Stimulated activated CD8-positive, alpha-beta memory T cell treated with anti-CD3 and anti-CD28 coated beads, Interleukin-4, amount 100 ng/mL, for 1 hour (primary cell): ENCODE measurements at regions not wholly inside any gene's neighbourhood (a gene's known extent, or its start where the extent isn't known, plus 50 kb on each side); places are given as distances from the start of the nearest gene placed in this dataset.

Source experiments
- DNase-seq, 2 donors: peaks; one replicate each; pipeline ENCODE4 v3.0.0-alpha.2; 2020; ENCODE audit warnings: low read depth in 2 of 2, low spot score in 1 of 2

DNA sequence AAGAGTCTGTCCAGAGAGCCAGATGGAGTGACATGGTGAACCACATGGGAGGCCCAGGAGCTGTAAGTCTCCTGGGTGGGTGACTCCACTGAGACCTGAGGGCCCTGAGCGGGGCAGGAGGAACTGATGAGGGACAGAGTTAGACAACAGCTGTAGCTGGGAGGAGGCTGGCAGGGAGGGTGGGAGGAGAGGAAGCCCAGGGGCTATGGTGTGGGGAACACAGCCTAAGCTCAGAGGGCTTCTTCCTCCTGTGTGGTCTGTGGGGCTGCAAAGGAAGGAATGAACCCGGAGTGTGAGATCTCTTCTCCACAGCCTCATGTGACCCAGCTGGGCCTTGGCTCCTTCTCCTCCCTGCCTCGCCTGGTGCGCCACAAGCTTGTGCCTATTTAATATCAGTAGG lies 395.6 kb upstream of the HS6ST1 start:
- DNase-seq = no peak

GRCh38 chr2:128714851-128715312 lies 396.2 kb upstream of the HS6ST1 start:
- DNase-seq = no peak

GRCh38 chr2:128715360-128715759 lies 396.7 kb upstream of the HS6ST1 start:
- DNase-seq = no peak

- no peak for DNase-seq
These were observed 397.6 kb upstream of the HS6ST1 start for GRCh38 chr2:128716299-128716721.

DNA sequence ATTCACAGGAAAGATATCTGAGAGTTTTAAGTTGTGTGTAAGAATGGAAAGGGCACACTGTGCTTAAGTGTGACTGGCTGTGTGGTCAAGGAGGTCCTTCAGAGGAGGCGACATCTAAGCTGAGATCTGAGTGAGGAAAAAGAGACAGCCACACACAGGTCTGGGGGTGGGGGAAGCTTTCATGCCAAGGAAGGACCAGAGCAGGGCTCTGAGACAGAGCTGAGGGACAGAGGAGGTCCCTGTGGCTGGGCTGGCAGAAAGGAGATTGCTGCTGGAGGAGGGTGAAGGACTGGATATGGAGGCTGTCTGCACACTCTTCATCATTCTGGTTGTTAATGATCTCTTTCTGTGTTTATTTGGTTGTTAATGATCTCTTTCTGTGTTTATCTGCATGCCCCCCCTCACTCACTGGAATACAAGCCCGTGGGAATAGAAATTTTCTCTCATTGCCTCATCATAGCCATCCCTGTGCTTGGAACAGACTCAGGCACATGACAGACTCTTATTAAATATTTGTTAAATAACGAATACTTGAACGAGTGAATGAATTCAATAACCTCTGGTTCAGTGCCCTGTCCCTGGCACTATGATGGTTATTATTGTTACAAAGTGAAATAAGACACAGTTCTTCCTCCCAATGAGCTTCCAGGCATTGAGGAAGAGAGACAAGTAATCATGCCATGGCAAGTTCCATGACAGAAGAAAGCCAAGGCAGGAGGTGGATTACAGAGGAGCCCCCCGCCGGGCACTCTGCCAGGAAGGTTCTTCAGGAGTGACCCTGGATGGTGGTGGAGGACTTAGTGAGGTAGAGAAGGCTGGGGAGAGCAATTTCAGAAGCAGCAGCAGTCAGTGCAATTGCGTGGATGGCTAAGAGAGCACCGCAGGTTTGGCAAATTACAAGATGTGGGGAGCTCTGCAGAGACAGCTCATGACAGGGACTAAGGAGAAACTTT lies 399.4 kb upstream of the HS6ST1 start:
- DNase-seq = no peak

GRCh38 chr2:128720080-128721022 lies 401.7 kb upstream of the HS6ST1 start:
- no peak for DNase-seq

GRCh38 chr2:128721096-128721495 lies 402.4 kb upstream of the HS6ST1 start:
- no peak for DNase-seq

- no peak for DNase-seq
These were observed 403.8 kb upstream of the HS6ST1 start for GRCh38 chr2:128722489-128722888.

- DNase-seq = no peak
These were observed 405.9 kb upstream of the HS6ST1 start for GRCh38 chr2:128724547-128724946.

DNA sequence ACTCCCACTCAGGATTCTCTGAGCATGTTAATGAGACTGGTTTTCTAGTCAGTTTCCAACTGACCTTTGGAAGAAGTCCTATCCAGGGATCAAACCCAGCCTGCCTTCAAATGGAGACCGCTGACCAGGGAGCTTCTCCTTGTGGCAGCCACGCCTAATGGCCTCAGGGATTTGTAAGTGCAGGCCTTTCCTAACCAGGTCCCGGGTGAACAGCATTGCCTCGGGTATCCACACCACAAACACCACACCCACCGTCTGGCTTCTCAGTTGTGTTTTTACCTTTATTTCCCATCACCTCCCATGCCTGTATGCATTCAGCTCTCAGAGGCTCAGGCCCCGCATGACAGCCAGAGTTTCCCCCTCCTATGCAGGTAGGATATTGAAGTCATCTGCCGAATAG lies 406.3 kb upstream of the HS6ST1 start:
- DNase-seq = no peak

DNA sequence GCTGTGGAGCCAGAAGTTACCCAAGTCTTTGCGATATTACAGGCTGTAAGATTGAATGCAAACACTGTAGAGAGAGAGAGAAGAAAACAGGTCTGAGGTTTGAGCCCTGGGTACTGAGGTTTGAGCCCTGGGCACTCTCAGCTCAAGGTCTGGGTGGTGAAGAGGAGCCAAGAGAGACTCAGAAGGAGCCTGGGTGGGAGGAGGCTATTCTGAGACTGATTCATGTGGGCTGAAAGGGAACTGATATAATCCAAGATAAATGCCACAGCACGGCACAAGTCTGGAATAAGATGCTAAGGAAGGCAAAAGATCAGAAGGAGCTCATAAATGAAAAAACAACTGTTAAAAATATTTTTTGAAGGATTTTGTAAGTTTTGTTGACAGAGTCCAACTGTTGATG lies 407.6 kb upstream of the HS6ST1 start:
- no peak for DNase-seq

DNA sequence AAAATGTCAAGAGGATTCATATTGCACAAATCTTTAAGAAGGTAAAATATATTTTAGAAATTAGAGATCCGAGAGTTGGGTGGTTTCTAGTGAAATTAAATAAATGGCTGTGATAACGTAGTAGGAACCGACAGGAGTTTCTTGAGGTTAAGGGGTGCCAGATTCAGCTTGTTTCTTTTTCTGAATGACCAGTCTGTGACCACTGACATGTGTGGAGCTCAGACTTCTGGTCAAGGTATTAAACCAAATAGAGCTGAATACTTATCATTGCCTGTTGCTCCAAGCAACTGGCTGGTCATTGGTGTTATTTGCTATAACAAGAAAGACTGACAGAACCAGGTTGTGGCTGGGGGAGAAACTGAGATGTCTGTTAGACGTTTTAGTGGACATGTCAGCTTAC lies 408.2 kb upstream of the HS6ST1 start:
- DNase-seq = no peak

GRCh38 chr2:128727404-128727803 lies 408.7 kb upstream of the HS6ST1 start:
- DNase-seq = no peak

DNA sequence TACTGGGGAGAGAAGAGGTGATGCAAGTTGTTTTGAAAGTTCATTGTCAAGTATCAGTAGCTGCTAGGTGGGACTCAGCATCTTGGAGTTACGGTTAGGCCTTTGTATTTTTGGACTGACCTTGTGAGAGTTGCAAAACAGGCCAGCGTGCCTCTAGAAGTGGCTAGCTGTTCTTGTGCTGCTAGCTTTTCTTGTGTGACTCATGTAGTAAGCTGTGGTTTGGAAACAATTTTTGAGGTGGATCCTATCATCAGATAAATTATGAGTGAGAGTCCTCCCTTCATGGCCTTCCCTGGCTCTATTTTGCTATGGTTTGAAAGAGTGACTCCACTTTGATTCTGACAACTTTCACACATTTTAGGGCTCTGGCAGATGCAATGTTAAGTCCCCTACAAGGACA lies 409.2 kb upstream of the HS6ST1 start:
- no peak for DNase-seq

DNA sequence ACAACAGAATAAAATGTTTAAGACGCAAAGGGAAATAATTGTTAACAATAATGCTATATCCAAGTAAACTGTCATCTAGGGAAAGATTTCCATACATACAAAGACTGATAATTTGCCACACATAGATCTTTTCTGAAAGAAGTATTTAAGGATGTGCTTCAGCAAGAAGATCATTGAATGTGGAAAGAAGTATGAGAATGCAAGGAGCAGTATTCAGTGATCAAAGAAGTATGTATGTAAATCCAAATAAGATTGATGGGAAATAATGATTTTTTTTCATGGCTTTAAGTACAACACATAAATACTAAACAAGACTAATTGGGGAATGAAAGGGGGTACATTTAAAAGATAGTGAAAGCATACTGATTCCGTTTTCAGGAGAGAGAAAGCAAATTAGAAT lies 410.4 kb upstream of the HS6ST1 start:
- DNase-seq = no peak

DNA sequence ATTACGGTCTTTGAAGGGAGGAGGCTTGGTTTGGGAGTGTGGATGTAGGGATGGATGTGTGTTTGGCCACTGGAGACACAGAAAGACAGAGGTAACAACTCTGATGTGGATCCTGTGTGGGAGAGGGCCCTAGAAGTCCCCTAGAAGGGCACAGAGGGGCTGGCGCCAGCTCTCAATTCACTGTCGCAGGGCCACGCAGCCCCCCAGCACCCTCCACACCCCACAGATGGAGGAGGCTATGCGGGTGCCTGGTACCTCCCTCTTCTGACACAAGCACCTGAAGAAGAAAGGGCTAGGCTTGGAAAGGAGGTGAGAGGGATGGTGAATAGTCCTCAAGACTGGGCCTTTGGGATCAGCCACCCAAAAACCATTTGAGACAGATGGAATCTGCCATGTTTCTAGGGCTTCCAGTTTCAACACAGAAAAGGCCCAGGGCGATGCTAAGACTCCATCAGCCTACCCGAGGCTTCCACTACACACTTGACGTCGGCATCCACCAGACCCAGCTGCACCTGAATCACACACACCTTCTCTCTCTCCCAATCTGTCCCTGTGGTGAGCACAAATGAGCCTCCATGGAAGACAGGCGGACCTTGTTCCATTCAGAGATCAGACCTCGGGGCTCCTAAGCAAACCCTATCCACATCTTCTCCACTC lies 413.5 kb upstream of the HS6ST1 start:
- DNase-seq = no peak

GRCh38 chr2:128732976-128733431 lies 414.3 kb upstream of the HS6ST1 start:
- no peak for DNase-seq

GRCh38 chr2:128733450-128733849 lies 414.8 kb upstream of the HS6ST1 start:
- DNase-seq = no peak

- DNase-seq = no peak
These were observed 416.0 kb upstream of the HS6ST1 start for GRCh38 chr2:128734521-128735295.

- no peak for DNase-seq
These were observed 416.8 kb upstream of the HS6ST1 start for GRCh38 chr2:128735296-128735960.
